Hepatocyte (in vitro differentiated cells): ENCODE measurements at regions not wholly inside any gene's neighbourhood (a gene's known extent, or its start where the extent isn't known, plus 50 kb on each side); places are given as distances from the start of the nearest gene placed in this dataset.

ENCODE experiments used
- DNase-seq: peaks from one replicate; pipeline ENCODE4 v3.0.0-alpha.2; 2016; ENCODE audit warnings: low spot score
- H2AFZ ChIP-seq: fragments of 200-600 bp; sonication (generic); 2 replicates; pipeline ENCODE4 v1.6.0; 2016; ENCODE audit warnings: antibody characterized with exemption, mild to moderate bottlenecking
- H3K27ac ChIP-seq: fragments of 200-600 bp; sonication (generic); 2 replicates; pipeline ENCODE4 v1.5.1; 2016; ENCODE audit warnings: mild to moderate bottlenecking
- H3K27me3 ChIP-seq: fragments of 200-600 bp; sonication (generic); 2 replicates; pipeline ENCODE4 v1.6.1; 2016
- H3K36me3 ChIP-seq: fragments of 200-600 bp; sonication (generic); replicated peaks from 2 replicates; pipeline ENCODE4 v1.5.1; 2016; ENCODE audit warnings: low read depth; ENCODE audit not compliant: insufficient read depth
- H3K4me1 ChIP-seq: fragments of 200-600 bp; sonication (generic); 2 replicates; pipeline ENCODE4 v1.5.1; 2016; ENCODE audit warnings: mild to moderate bottlenecking, moderate library complexity; ENCODE audit not compliant: insufficient read depth
- H3K4me2 ChIP-seq: fragments of 200-600 bp; sonication (generic); 2 replicates; pipeline ENCODE4 v1.6.0; 2016
- H3K4me3 ChIP-seq: fragments of 200-600 bp; sonication (generic); 2 replicates; pipeline ENCODE4 v1.5.1; 2016; ENCODE audit warnings: mild to moderate bottlenecking
- H3K79me2 ChIP-seq: fragments of 200-600 bp; sonication (generic); 2 replicates; pipeline ENCODE4 v1.6.0; 2017; ENCODE audit warnings: mild to moderate bottlenecking
- H3K9me2 ChIP-seq: fragments of 200-600 bp; sonication (generic); replicated peaks from 2 replicates; pipeline ENCODE4 v1.6.0; 2017; ENCODE audit warnings: mild to moderate bottlenecking; ENCODE audit not compliant: insufficient read depth
- H3K9me3 ChIP-seq: fragments of 200-600 bp; sonication (generic); 2 replicates; pipeline ENCODE4 v1.5.1; 2016; ENCODE audit warnings: low read depth, mild to moderate bottlenecking
- H4K20me1 ChIP-seq: fragments of 200-600 bp; sonication (generic); 2 replicates; pipeline ENCODE4 v1.6.0; 2016; ENCODE audit warnings: mild to moderate bottlenecking; ENCODE audit not compliant: insufficient read depth, poor library complexity, severe bottlenecking
- CTCF ChIP-seq: fragments of 200-600 bp; sonication (generic); IDR thresholded peaks from 2 replicates; pipeline ENCODE4 v1.5.1; 2016; ENCODE audit warnings: antibody characterized with exemption, mild to moderate bottlenecking; ENCODE audit not compliant: poor library complexity
- EZH2 ChIP-seq: fragments of 200-600 bp; sonication (generic); IDR thresholded peaks from 2 replicates; pipeline ENCODE4 v1.6.1; 2016; ENCODE audit warnings: antibody characterized with exemption, mild to moderate bottlenecking, borderline replicate concordance
- EZH2phosphoT487 ChIP-seq: fragments of 200-600 bp; sonication (generic); IDR thresholded peaks from one replicate; pipeline ENCODE4 v1.6.1; 2018; ENCODE audit warnings: antibody characterized with exemption, mild to moderate bottlenecking, low read depth, moderate library complexity; ENCODE audit not compliant: unreplicated experiment, severe bottlenecking
- WGBS: methylation state at CpG from one replicate; pipeline ENCODE4 v1.1.6; 2016; ENCODE audit warnings: low lambda C conversion rate; ENCODE audit errors: missing lambda C conversion rate; 5-methylcytosine and 5-hydroxymethylcytosine counted together

GRCh38 chr7:35993113-35993512 lies 159.9 kb upstream of the EEPD1 start:
- no peaks in the 10 kb centered on the region for H4K20me1 ChIP-seq
- H3K27me3 ChIP-seq, result no peaks in the 10 kb centered on the region
- H3K79me2 ChIP-seq, result no peaks in the 10 kb centered on the region
- H3K36me3 ChIP-seq, result no peaks in the 10 kb centered on the region
- H3K9me2 ChIP-seq, result no peaks in the 10 kb centered on the region
- H3K27ac ChIP-seq, result no peak overlapping the region
- peaks cover 11% of the 10 kb centered on the region for H3K4me1 ChIP-seq
- no peak for DNase-seq
- 90% methylated on average over 2 of the region's 2 CpGs for WGBS
- no peak overlapping the region for H3K4me3 ChIP-seq
- no peak overlapping the region for H2AFZ ChIP-seq
- TF ChIP-seq EZH2phosphoT487 (no peak), EZH2 (no peak), CTCF (no peak)
- no peaks in the 10 kb centered on the region for H3K9me3 ChIP-seq
- no peak overlapping the region for H3K4me2 ChIP-seq

DNA sequence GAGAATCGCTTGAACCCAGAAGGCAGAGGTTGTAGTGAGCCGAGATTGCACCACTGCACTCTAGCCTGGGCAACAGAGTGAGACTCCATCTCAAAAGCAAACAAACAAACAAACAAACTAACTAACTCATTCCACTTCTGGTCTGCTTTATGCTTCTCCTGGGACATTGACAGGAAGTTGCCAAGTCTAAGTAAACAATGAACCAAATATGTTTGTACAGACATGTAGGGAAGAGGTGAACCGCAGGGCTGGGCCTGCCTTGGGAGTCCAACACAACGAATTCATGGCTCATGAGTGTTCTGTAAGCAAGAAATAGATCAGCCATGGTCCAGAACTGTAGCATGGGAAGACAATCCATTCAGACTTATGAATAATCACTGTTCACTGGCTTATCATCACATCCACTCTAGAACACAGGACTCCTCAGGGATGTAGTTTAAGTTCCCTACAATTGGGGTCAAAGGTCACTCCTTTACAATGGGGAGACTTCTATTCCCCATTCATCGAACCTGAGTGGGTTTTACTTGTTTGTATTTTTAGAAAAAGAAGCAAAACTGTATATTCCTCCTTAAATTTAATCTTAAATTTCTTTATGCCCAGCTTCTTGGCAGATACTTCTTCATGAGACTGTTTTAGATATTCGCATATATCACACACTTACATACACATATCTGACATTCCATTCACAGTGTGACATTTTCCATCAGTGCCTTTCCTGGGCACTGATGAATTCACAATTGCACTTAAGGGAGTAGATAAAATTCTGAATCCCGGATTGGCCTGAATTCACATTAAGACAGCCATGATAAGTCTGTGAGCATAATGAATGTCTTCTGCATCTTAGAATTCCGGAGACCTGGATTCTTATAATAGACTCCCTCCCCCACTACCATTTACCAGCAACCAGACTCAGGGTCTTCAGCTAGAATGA lies 159.1 kb upstream of the EEPD1 start:
- no peaks in the 10 kb centered on the region for H3K36me3 ChIP-seq
- TF ChIP-seq CTCF (no peak), EZH2 (no peak), EZH2phosphoT487 (no peak)
- no peaks in the 10 kb centered on the region for H4K20me1 ChIP-seq
- H3K27me3 ChIP-seq, result no peaks in the 10 kb centered on the region
- no peak overlapping the region for H2AFZ ChIP-seq
- no peaks in the 10 kb centered on the region for H3K9me2 ChIP-seq
- H3K9me3 ChIP-seq, result no peaks in the 10 kb centered on the region
- no peak for DNase-seq
- no peak overlapping the region for H3K27ac ChIP-seq
- H3K4me2 ChIP-seq, result no peak overlapping the region
- H3K79me2 ChIP-seq, result no peaks in the 10 kb centered on the region
- WGBS, result 84% methylated on average over 8 of the region's 8 CpGs
- peaks cover 5% of the 10 kb centered on the region for H3K4me1 ChIP-seq
- H3K4me3 ChIP-seq, result no peak overlapping the region

GRCh38 chr7:35995334-35995733 lies 157.7 kb upstream of the EEPD1 start:
- Histone ChIP-seq H3K79me2 (no peaks in the 10 kb centered on the region), H4K20me1 (no peaks in the 10 kb centered on the region), H3K27me3 (no peaks in the 10 kb centered on the region), H3K36me3 (no peaks in the 10 kb centered on the region), H3K27ac (no peak overlapping the region), H3K9me2 (no peaks in the 10 kb centered on the region), H3K9me3 (no peaks in the 10 kb centered on the region), H3K4me3 (no peak overlapping the region), H2AFZ (no peak overlapping the region), H3K4me2 (no peak overlapping the region), H3K4me1 (no peaks in the 10 kb centered on the region)
- 84% methylated on average over 4 of the region's 4 CpGs for WGBS
- TF ChIP-seq EZH2, result no peak
- TF ChIP-seq EZH2phosphoT487, result no peak
- TF ChIP-seq CTCF, result no peak
- no peak for DNase-seq
